GM19452 (cell line): ENCODE measurements at regions not wholly inside any gene's neighbourhood (a gene's known extent, or its start where the extent isn't known, plus 50 kb on each side); places are given as distances from the start of the nearest gene placed in this dataset.
"Not testable (repeated sequence)": the region's sequence is repeated elsewhere in the genome, so short reads cannot be mapped to it uniquely, and the experiment has no call there.

Source experiments
- ATAC-seq: cut with Tn5 transposase; IDR thresholded peaks from one replicate; pipeline ENCODE4 v1.9.1; 2021; ENCODE audit not compliant: unreplicated experiment

GRCh38 chr13:76630629-76631230 is 255.5 kb downstream of the KCTD12 start:
- no peak for ATAC-seq

GRCh38 chr13:76622315-76623040 is 263.7 kb downstream of the KCTD12 start:
- ATAC-seq, result no peak

GRCh38 chr13:76621705-76622104 is 264.5 kb downstream of the KCTD12 start:
- no peak for ATAC-seq

- ATAC-seq, result no peak
Observed at GRCh38 chr13:76620036-76620435, 266.2 kb downstream of the KCTD12 start.

GRCh38 chr13:76619631-76620030 is 266.6 kb downstream of the KCTD12 start:
- no peak for ATAC-seq

GRCh38 chr13:76610819-76611415 is 275.3 kb downstream of the KCTD12 start:
- ATAC-seq, result no peak

GRCh38 chr13:76609643-76610042 is 276.6 kb downstream of the KCTD12 start:
- ATAC-seq, result no peak

GRCh38 chr13:76607866-76608265 is 278.3 kb downstream of the KCTD12 start:
- no peak for ATAC-seq

- ATAC-seq, result no peak
Observed at GRCh38 chr13:76600081-76600480, 286.1 kb downstream of the KCTD12 start.

GRCh38 chr13:76597868-76598267 is 288.3 kb downstream of the KCTD12 start:
- no peak for ATAC-seq

- ATAC-seq, result no peak
Observed at GRCh38 chr13:76596216-76596615, 290.0 kb downstream of the KCTD12 start.

GRCh38 chr13:76594435-76594834 is 291.8 kb downstream of the KCTD12 start:
- ATAC-seq, result no peak

GRCh38 chr13:76586842-76587241 is 299.4 kb downstream of the KCTD12 start:
- no peak for ATAC-seq

GRCh38 chr13:76579701-76580100 is 306.5 kb downstream of the KCTD12 start:
- ATAC-seq, result no peak

- not testable (repeated sequence) for ATAC-seq
Observed at GRCh38 chr13:76575634-76576033, 310.6 kb downstream of the KCTD12 start.

GRCh38 chr13:76570510-76570971 is 315.7 kb downstream of the KCTD12 start:
- ATAC-seq, result no peak

GRCh38 chr13:76556627-76557026 is 329.6 kb downstream of the KCTD12 start:
- ATAC-seq, result no peak

- no peak for ATAC-seq
Observed at GRCh38 chr13:76552807-76553206, 333.4 kb downstream of the KCTD12 start.

- ATAC-seq, result no peak
Observed at GRCh38 chr13:76552041-76552772, 334.0 kb downstream of the KCTD12 start.

- no peak for ATAC-seq
Observed at GRCh38 chr13:76542176-76542575, 344.0 kb downstream of the KCTD12 start.

GRCh38 chr13:76538004-76538403 is 348.2 kb downstream of the KCTD12 start:
- no peak for ATAC-seq

GRCh38 chr13:76533251-76533650 is 353.0 kb downstream of the KCTD12 start:
- ATAC-seq, result no peak
